ENCODE measurements at regions not wholly inside any gene's neighbourhood (a gene's known extent, or its start where the extent isn't known, plus 50 kb on each side); places are given as distances from the start of the nearest gene placed in this dataset.

GRCh38 chr11:116466191-116466590 is 306.6 kb downstream of the BUD13 start:
- Histone ChIP-seq H3K4me3 (ENCODE audit: control insufficient read depth in 1 of 2, extremely low read depth in 1 of 2, low read length in 1 of 2) (no peak overlapping the region), H3K27me3 (replicated peaks in 1 of 2; ENCODE audit: control insufficient read depth in 2 of 2, extremely low read depth in 1 of 2, insufficient read depth in 2 of 2, low read length in 1 of 2) (peaks cover 0 to 11% of the 10 kb centered on the region in 2 experiments), H3K9me3 (no peaks in the 10 kb centered on the region), H3K36me3 (ENCODE audit: control insufficient read depth in 2 of 2, extremely low read depth in 1 of 2, insufficient read depth in 1 of 2, low read length in 1 of 2) (no peaks in the 10 kb centered on the region), H3K4me1 (ENCODE audit: control insufficient read depth in 1 of 2, extremely low read depth in 1 of 2, insufficient read depth in 2 of 2, low read length in 2 of 2) (no peaks in the 10 kb centered on the region), H3K27ac (ENCODE audit: low read length) (no peak overlapping the region)
- ChIA-PET POLR2A (no interaction called here), CTCF (no interaction called here)
- 93% methylated on average over 4 of the region's 6 CpGs for WGBS (ENCODE audit: insufficient coverage)
- H3K27ac Mint-ChIP-seq = no peak overlapping the region
- DNase-seq (no peak), ATAC-seq (replicated peaks in 1 of 4) (no peak)
- no peaks in the 10 kb centered on the region for H3K36me3 Mint-ChIP-seq
- no peaks in the 10 kb centered on the region for H3K4me1 Mint-ChIP-seq
- H3K4me3 Mint-ChIP-seq = no peak overlapping the region
- H3K27me3 Mint-ChIP-seq = peaks cover 14 to 24% of the 10 kb centered on the region in 2 donors
- peaks cover 0 to 8% (median 0%) of the 10 kb centered on the region in 3 donors for H3K9me3 Mint-ChIP-seq

GRCh38 chr11:116465056-116465455 is 307.7 kb downstream of the BUD13 start:
- Mint-ChIP-seq H3K4me1 (no peaks in the 10 kb centered on the region), H3K36me3 (no peaks in the 10 kb centered on the region), H3K4me3 (no peak overlapping the region), H3K27ac (no peak overlapping the region), H3K9me3 (peaks cover 0 to 5% (median 0%) of the 10 kb centered on the region in 3 donors), H3K27me3 (peaks cover 15 to 23% of the 10 kb centered on the region in 2 donors)
- no peaks in the 10 kb centered on the region for H3K4me1 ChIP-seq (ENCODE audit: control insufficient read depth in 1 of 2, extremely low read depth in 1 of 2, insufficient read depth in 2 of 2, low read length in 2 of 2)
- H3K4me3 ChIP-seq (ENCODE audit: control insufficient read depth in 1 of 2, extremely low read depth in 1 of 2, low read length in 1 of 2) = no peak overlapping the region
- DNase-seq (no peak), ATAC-seq (replicated peaks in 1 of 4) (no peak)
- WGBS (ENCODE audit: insufficient coverage) = 85% methylated on average over 3 of the region's 4 CpGs
- H3K27me3 ChIP-seq (replicated peaks in 1 of 2; ENCODE audit: control insufficient read depth in 2 of 2, extremely low read depth in 1 of 2, insufficient read depth in 2 of 2, low read length in 1 of 2) = peaks cover 0 to 7% of the 10 kb centered on the region in 2 experiments
- CTCF ChIA-PET = no interaction called here
- H3K27ac ChIP-seq (ENCODE audit: low read length) = no peak overlapping the region
- H3K9me3 ChIP-seq = no peaks in the 10 kb centered on the region
- H3K36me3 ChIP-seq (ENCODE audit: control insufficient read depth in 2 of 2, extremely low read depth in 1 of 2, insufficient read depth in 1 of 2, low read length in 1 of 2) = no peaks in the 10 kb centered on the region
- POLR2A ChIA-PET = no interaction called here

- Histone ChIP-seq H3K4me3 (ENCODE audit: control insufficient read depth in 1 of 2, extremely low read depth in 1 of 2, low read length in 1 of 2) (no peak overlapping the region), H3K36me3 (ENCODE audit: control insufficient read depth in 2 of 2, extremely low read depth in 1 of 2, insufficient read depth in 1 of 2, low read length in 1 of 2) (no peaks in the 10 kb centered on the region), H3K4me1 (ENCODE audit: control insufficient read depth in 1 of 2, extremely low read depth in 1 of 2, insufficient read depth in 2 of 2, low read length in 2 of 2) (no peaks in the 10 kb centered on the region), H3K9me3 (no peaks in the 10 kb centered on the region), H3K27ac (ENCODE audit: low read length) (no peak overlapping the region), H3K27me3 (replicated peaks in 1 of 2; ENCODE audit: control insufficient read depth in 2 of 2, extremely low read depth in 1 of 2, insufficient read depth in 2 of 2, low read length in 1 of 2) (peaks cover 0 to 16% of the 10 kb centered on the region in 2 experiments)
- H3K4me1 Mint-ChIP-seq = no peaks in the 10 kb centered on the region
- no peaks in the 10 kb centered on the region for H3K9me3 Mint-ChIP-seq
- DNase-seq = no peak
- WGBS (ENCODE audit: insufficient coverage) = 0% methylated on average over 1 of the region's 2 CpGs
- H3K27ac Mint-ChIP-seq = no peak overlapping the region
- ATAC-seq (replicated peaks in 1 of 4) = no peak
- peaks cover 24 to 29% of the 10 kb centered on the region in 2 donors for H3K27me3 Mint-ChIP-seq
- no peak overlapping the region for H3K4me3 Mint-ChIP-seq
- ChIA-PET CTCF (no interaction called here), POLR2A (no interaction called here)
- H3K36me3 Mint-ChIP-seq = no peaks in the 10 kb centered on the region
Measured at GRCh38 chr11:116461789-116462188, 311.0 kb downstream of the BUD13 start.

- Histone ChIP-seq H3K4me1 (ENCODE audit: control insufficient read depth in 1 of 2, extremely low read depth in 1 of 2, insufficient read depth in 2 of 2, low read length in 2 of 2) (no peaks in the 10 kb centered on the region), H3K4me3 (ENCODE audit: control insufficient read depth in 1 of 2, extremely low read depth in 1 of 2, low read length in 1 of 2) (no peak overlapping the region), H3K27me3 (replicated peaks in 1 of 2; ENCODE audit: control insufficient read depth in 2 of 2, extremely low read depth in 1 of 2, insufficient read depth in 2 of 2, low read length in 1 of 2) (peaks cover 0 to 16% of the 10 kb centered on the region in 2 experiments), H3K27ac (ENCODE audit: low read length) (no peak overlapping the region), H3K9me3 (no peaks in the 10 kb centered on the region), H3K36me3 (ENCODE audit: control insufficient read depth in 2 of 2, extremely low read depth in 1 of 2, insufficient read depth in 1 of 2, low read length in 1 of 2) (no peaks in the 10 kb centered on the region)
- Mint-ChIP-seq H3K27me3 (peaks cover 25 to 27% of the 10 kb centered on the region in 2 donors), H3K36me3 (no peaks in the 10 kb centered on the region), H3K9me3 (peaks cover 0 to 4% (median 0%) of the 10 kb centered on the region in 3 donors), H3K4me3 (no peak overlapping the region), H3K4me1 (no peaks in the 10 kb centered on the region), H3K27ac (no peak overlapping the region)
- DNase-seq (no peak), ATAC-seq (replicated peaks in 1 of 4) (no peak)
- POLR2A ChIA-PET = no interaction called here
- no CpG with 5 or more reads among the region's 3 CpGs for WGBS (ENCODE audit: insufficient coverage)
- CTCF ChIA-PET = no interaction called here
Measured at GRCh38 chr11:116460156-116460920, 312.4 kb downstream of the BUD13 start.

DNA sequence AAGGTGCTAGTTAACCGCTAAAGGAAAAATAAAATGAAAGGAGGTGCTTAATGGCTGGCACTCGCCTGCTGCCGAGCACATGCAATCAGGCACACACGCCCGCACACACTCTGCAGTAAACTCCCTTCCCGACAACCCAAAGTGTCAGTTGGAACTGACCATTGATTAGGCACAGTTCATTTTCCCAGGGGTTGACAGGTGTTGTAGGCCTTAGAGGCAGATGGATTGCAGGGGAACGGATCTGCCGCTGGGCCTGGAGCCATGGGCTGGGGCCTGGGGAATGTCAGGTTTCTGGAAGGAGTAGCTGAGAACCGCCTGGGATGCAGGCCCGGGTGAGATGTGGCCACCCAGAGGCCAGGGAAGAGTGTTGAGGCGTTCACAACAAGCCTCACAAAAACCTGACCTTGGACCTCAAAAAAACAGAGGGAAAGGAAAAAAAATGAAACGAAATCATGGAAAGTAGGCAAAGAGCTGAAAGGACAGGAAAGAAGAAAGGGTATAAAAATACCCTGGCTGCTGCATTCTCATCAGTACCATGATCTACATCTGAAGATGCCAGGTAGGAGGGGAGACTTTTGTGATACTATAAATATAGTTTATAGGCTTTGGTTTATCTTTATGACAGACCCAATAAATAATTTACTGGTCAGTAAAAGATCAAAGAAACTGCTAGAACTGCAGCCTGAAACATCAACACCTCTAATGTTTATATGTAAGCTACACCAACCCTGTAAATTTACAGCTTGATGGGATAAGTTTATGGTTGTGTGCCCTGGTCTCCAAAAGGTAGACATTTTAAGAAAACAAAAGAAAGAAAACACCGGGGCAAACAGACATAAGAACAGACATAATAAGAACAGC is 313.4 kb downstream of the BUD13 start:
- H3K27me3 Mint-ChIP-seq = peaks cover 25 to 28% of the 10 kb centered on the region in 2 donors
- H3K9me3 Mint-ChIP-seq = peaks cover 0 to 4% (median 0%) of the 10 kb centered on the region in 3 donors
- ChIA-PET POLR2A (no interaction called here), CTCF (no interaction called here)
- no peak for DNase-seq
- no peak for ATAC-seq (replicated peaks in 1 of 4)
- Histone ChIP-seq H3K9me3 (no peaks in the 10 kb centered on the region), H3K4me3 (ENCODE audit: control insufficient read depth in 1 of 2, extremely low read depth in 1 of 2, low read length in 1 of 2) (no peak overlapping the region), H3K36me3 (ENCODE audit: control insufficient read depth in 2 of 2, extremely low read depth in 1 of 2, insufficient read depth in 1 of 2, low read length in 1 of 2) (no peaks in the 10 kb centered on the region), H3K4me1 (ENCODE audit: control insufficient read depth in 1 of 2, extremely low read depth in 1 of 2, insufficient read depth in 2 of 2, low read length in 2 of 2) (no peaks in the 10 kb centered on the region), H3K27ac (ENCODE audit: low read length) (no peak overlapping the region), H3K27me3 (replicated peaks in 1 of 2; ENCODE audit: control insufficient read depth in 2 of 2, extremely low read depth in 1 of 2, insufficient read depth in 2 of 2, low read length in 1 of 2) (peaks cover 0 to 19% of the 10 kb centered on the region in 2 experiments)
- no peaks in the 10 kb centered on the region for H3K4me1 Mint-ChIP-seq
- H3K4me3 Mint-ChIP-seq = no peak overlapping the region
- WGBS (ENCODE audit: insufficient coverage) = 51% methylated on average over 5 of the region's 13 CpGs
- H3K27ac Mint-ChIP-seq = no peak overlapping the region
- H3K36me3 Mint-ChIP-seq = no peaks in the 10 kb centered on the region

GRCh38 chr11:116458546-116458945 is 314.2 kb downstream of the BUD13 start:
- H3K4me1 ChIP-seq (ENCODE audit: control insufficient read depth in 1 of 2, extremely low read depth in 1 of 2, insufficient read depth in 2 of 2, low read length in 2 of 2) = no peaks in the 10 kb centered on the region
- DNase-seq = no peak
- H3K36me3 ChIP-seq (ENCODE audit: control insufficient read depth in 2 of 2, extremely low read depth in 1 of 2, insufficient read depth in 1 of 2, low read length in 1 of 2) = no peaks in the 10 kb centered on the region
- no peaks in the 10 kb centered on the region for H3K9me3 ChIP-seq
- WGBS (ENCODE audit: insufficient coverage) = no CpG with 5 or more reads among the region's 4 CpGs
- no peak overlapping the region for H3K4me3 Mint-ChIP-seq
- no peak overlapping the region for H3K4me3 ChIP-seq (ENCODE audit: control insufficient read depth in 1 of 2, extremely low read depth in 1 of 2, low read length in 1 of 2)
- no peaks in the 10 kb centered on the region for H3K36me3 Mint-ChIP-seq
- H3K27ac Mint-ChIP-seq = no peak overlapping the region
- no peak for ATAC-seq (replicated peaks in 1 of 4)
- peaks cover 0 to 19% of the 10 kb centered on the region in 2 experiments for H3K27me3 ChIP-seq (replicated peaks in 1 of 2; ENCODE audit: control insufficient read depth in 2 of 2, extremely low read depth in 1 of 2, insufficient read depth in 2 of 2, low read length in 1 of 2)
- ChIA-PET POLR2A (no interaction called here), CTCF (no interaction called here)
- no peaks in the 10 kb centered on the region for H3K4me1 Mint-ChIP-seq
- H3K27me3 Mint-ChIP-seq = peaks cover 26 to 28% of the 10 kb centered on the region in 2 donors
- H3K9me3 Mint-ChIP-seq = peaks cover 0 to 4% (median 0%) of the 10 kb centered on the region in 3 donors
- H3K27ac ChIP-seq (ENCODE audit: low read length) = no peak overlapping the region
